Type B pancreatic cell (in vitro differentiated cells): ENCODE measurements at regions not wholly inside any gene's neighbourhood (a gene's known extent, or its start where the extent isn't known, plus 50 kb on each side); places are given as distances from the start of the nearest gene placed in this dataset.
"Not testable (repeated sequence)": the region's sequence is repeated elsewhere in the genome, so short reads cannot be mapped to it uniquely, and the experiment has no call there.

Experiments
- DNase-seq: peaks from one replicate; pipeline ENCODE4 v3.0.0; 2021; ENCODE audit warnings: mixed read lengths; ENCODE audit not compliant: unreplicated experiment; ENCODE audit errors: extremely low spot score
- H3K27ac Mint-ChIP-seq: 2 replicates; pipeline ENCODE4 v1.8.0; 2021; ENCODE audit warnings: mild to moderate bottlenecking, mixed read lengths
- H3K27me3 Mint-ChIP-seq: 2 replicates; pipeline ENCODE4 v1.8.0; 2021; ENCODE audit warnings: mixed read lengths
- H3K36me3 Mint-ChIP-seq: 2 replicates; pipeline ENCODE4 v1.8.0; 2021; ENCODE audit warnings: mixed read lengths
- H3K4me1 Mint-ChIP-seq: one replicate; pipeline ENCODE4 v1.8.0; 2021; ENCODE audit warnings: mixed read lengths; ENCODE audit not compliant: unreplicated experiment
- H3K4me3 Mint-ChIP-seq: 2 replicates; pipeline ENCODE4 v1.8.0; 2021; ENCODE audit warnings: mild to moderate bottlenecking, mixed read lengths
- H3K9me3 Mint-ChIP-seq: 2 replicates; pipeline ENCODE4 v1.8.0; 2021; ENCODE audit warnings: mixed read lengths
- CTCF ChIP-seq: fragments of 200-600 bp; sonication (generic); conservative IDR thresholded peaks from 2 replicates; pipeline ENCODE4 v1.5.0; 2021; ENCODE audit warnings: antibody characterized with exemption, mild to moderate bottlenecking

GRCh38 chr20:26214991-26215390, 518.3 kb upstream of the ZNF337 start:
- no peak for DNase-seq
- peaks cover 51% of the 10 kb centered on the region for H3K27me3 Mint-ChIP-seq
- no peaks in the 10 kb centered on the region for H3K4me1 Mint-ChIP-seq
- no peak overlapping the region for H3K4me3 Mint-ChIP-seq
- H3K9me3 Mint-ChIP-seq, result peaks cover under 1% of the 10 kb centered on the region
- no peak for TF ChIP-seq CTCF
- H3K27ac Mint-ChIP-seq, result no peak overlapping the region
- H3K36me3 Mint-ChIP-seq, result no peaks in the 10 kb centered on the region

- peak; percentile 66 for DNase-seq
- H3K36me3 Mint-ChIP-seq, result peaks cover 3% of the 10 kb centered on the region
- H3K9me3 Mint-ChIP-seq, result peaks cover 5% of the 10 kb centered on the region
- H3K4me3 Mint-ChIP-seq, result peak overlapping the region; percentile 70
- TF ChIP-seq CTCF, result no peak
- no peak overlapping the region for H3K27ac Mint-ChIP-seq
- no peaks in the 10 kb centered on the region for H3K4me1 Mint-ChIP-seq
- H3K27me3 Mint-ChIP-seq, result peaks cover 63% of the 10 kb centered on the region
Observed at GRCh38 chr20:26209171-26209941, 512.7 kb upstream of the ZNF337 start.

- no peak for TF ChIP-seq CTCF
- Mint-ChIP-seq H3K27ac (no peak overlapping the region), H3K9me3 (peaks cover 5% of the 10 kb centered on the region), H3K4me3 (no peak overlapping the region), H3K27me3 (peaks cover 55% of the 10 kb centered on the region), H3K36me3 (peaks cover 3% of the 10 kb centered on the region), H3K4me1 (no peaks in the 10 kb centered on the region)
- DNase-seq, result peak; percentile 65
Observed at GRCh38 chr20:26208296-26209091, 511.8 kb upstream of the ZNF337 start.

- not testable (repeated sequence) for H3K27ac Mint-ChIP-seq, H3K36me3 Mint-ChIP-seq, H3K4me1 Mint-ChIP-seq, H3K9me3 Mint-ChIP-seq
- peak; percentile 60 for DNase-seq
- Mint-ChIP-seq H3K27me3 (peaks cover 50% of the 10 kb centered on the region), H3K4me3 (peak overlapping the region; percentile 73)
Observed at GRCh38 chr20:26207967-26208295, 511.3 kb upstream of the ZNF337 start.

GRCh38 chr20:26207237-26207966, 510.7 kb upstream of the ZNF337 start:
- Mint-ChIP-seq H3K36me3 (peaks cover 3% of the 10 kb centered on the region), H3K4me1 (no peaks in the 10 kb centered on the region), H3K9me3 (peaks cover 5% of the 10 kb centered on the region), H3K4me3 (peak overlapping the region; percentile 73), H3K27me3 (peaks cover 45% of the 10 kb centered on the region), H3K27ac (no peak overlapping the region)
- no peak for TF ChIP-seq CTCF
- DNase-seq, result no peak

- H3K27me3 Mint-ChIP-seq, result peaks cover 29% of the 10 kb centered on the region
- H3K36me3 Mint-ChIP-seq, result peaks cover 3% of the 10 kb centered on the region
- no peak overlapping the region for H3K27ac Mint-ChIP-seq
- H3K9me3 Mint-ChIP-seq, result peaks cover 9% of the 10 kb centered on the region
- no peak for TF ChIP-seq CTCF
- no peak overlapping the region for H3K4me3 Mint-ChIP-seq
- no peaks in the 10 kb centered on the region for H3K4me1 Mint-ChIP-seq
- DNase-seq, result no peak
Observed at GRCh38 chr20:26205350-26205749, 508.7 kb upstream of the ZNF337 start.

GRCh38 chr20:26201026-26201425, 504.4 kb upstream of the ZNF337 start:
- H3K36me3 Mint-ChIP-seq, H3K4me3 Mint-ChIP-seq: not testable (repeated sequence)

GRCh38 chr20:26187329-26187728, 490.7 kb upstream of the ZNF337 start:
- not testable (repeated sequence) for H3K27me3 Mint-ChIP-seq, H3K36me3 Mint-ChIP-seq, H3K27ac Mint-ChIP-seq, DNase-seq, H3K4me1 Mint-ChIP-seq, H3K4me3 Mint-ChIP-seq, H3K9me3 Mint-ChIP-seq

More at GRCh38 chr20:26201026-26201425, 504.4 kb upstream of the ZNF337 start:
- not testable (repeated sequence) for H3K9me3 Mint-ChIP-seq, H3K27me3 Mint-ChIP-seq, H3K27ac Mint-ChIP-seq, DNase-seq, H3K4me1 Mint-ChIP-seq
